GM12878 (cell line): ENCODE measurements at regions not wholly inside any gene's neighbourhood (a gene's known extent, or its start where the extent isn't known, plus 50 kb on each side); places are given as distances from the start of the nearest gene placed in this dataset.

Source experiments
- ATAC-seq: fragments of 200-7000 bp; cut with Tn5 transposase; 3 replicates; pipeline ENCODE4 v1.9.1; 2020; ENCODE audit warnings: mild to moderate bottlenecking, moderate library complexity
- BruUV-seq: library from RNA; stranded (reverse); fragments of 400-500 nt; replicated peaks from 2 replicates; lab custom pipeline; 2021; lab: Mats Ljungman, UMichigan
- CTCF ChIA-PET: fragments of 300-600 bp; sonication (Branson Sonifier 250); formaldehyde crosslinking; extraction: SDS; loops from one replicate; lab custom pipeline; 2021; ENCODE audit warnings: inconsistent platforms; lab: Yijun Ruan, JAX
- POLR2A ChIA-PET: fragments of 350-600 bp; formaldehyde crosslinking; extraction: SDS; loops from one replicate; lab custom pipeline; 2021; ENCODE audit warnings: inconsistent platforms; lab: Charles Lee
- RAD21 ChIA-PET: fragments of 300-600 bp; sonication (Branson Sonifier 250); formaldehyde crosslinking; loops from one replicate; lab custom pipeline; 2023; ENCODE audit warnings: antibody characterized with exemption; ENCODE audit not compliant: unreplicated experiment; lab: Charles Lee
- SMC1A ChIA-PET: fragments of 300-600 bp; sonication (Branson Sonifier 250); formaldehyde crosslinking; loops from one replicate; lab custom pipeline; 2023; ENCODE audit not compliant: unreplicated experiment, uncharacterized antibody; lab: Charles Lee
- DNase-seq: peaks from one replicate; pipeline ENCODE4 v3.0.0-alpha.2; 2011; ENCODE audit warnings: low read depth, low spot score
- FAIRE-seq: peaks from 3 replicates; lab custom pipeline; 2011; peaks lifted over from hg19 to GRCh38; lab: Jason Lieb, UNC
- H2AFZ ChIP-seq: 2 replicates; pipeline ENCODE4 v1.6.0; 2011; ENCODE audit warnings: low read depth, low read length, control low read depth; ENCODE audit not compliant: control insufficient read depth
- H3K27ac ChIP-seq: 2 replicates; pipeline ENCODE4 v1.5.1; 2011; ENCODE audit warnings: control low read depth; ENCODE audit not compliant: control insufficient read depth, insufficient read depth
- H3K27me3 ChIP-seq, 2 experiments: replicated peaks in 1 of 2; 2 replicates each; pipeline versions ENCODE4 v1.6.0 to v1.6.1; 2011; ENCODE audit warnings: low read length in 1 of 2; ENCODE audit not compliant: control insufficient read depth in 2 of 2, insufficient read depth in 2 of 2
- H3K36me3 ChIP-seq, 2 experiments: 2 replicates each; pipeline ENCODE4 v1.5.1; 2011; ENCODE audit warnings: low read length in 1 of 2; ENCODE audit not compliant: control insufficient read depth in 2 of 2, insufficient read depth in 2 of 2
- H3K4me1 ChIP-seq: 2 replicates; pipeline ENCODE4 v1.6.1; 2011; ENCODE audit warnings: mild to moderate bottlenecking, low read length, moderate library complexity, mixed read lengths; ENCODE audit not compliant: control insufficient read depth, insufficient read depth
- H3K4me2 ChIP-seq: 2 replicates; pipeline ENCODE4 v1.6.0; 2011; ENCODE audit warnings: control low read depth; ENCODE audit not compliant: control insufficient read depth, insufficient read depth
- H3K4me3 ChIP-seq: fragments of 200-600 bp; sonication (generic); 2 replicates; pipeline ENCODE4 v1.5.1; 2016
- H3K79me2 ChIP-seq: 2 replicates; pipeline ENCODE4 v1.6.0; 2011; ENCODE audit warnings: low read length; ENCODE audit not compliant: control insufficient read depth, insufficient read depth
- H3K9ac ChIP-seq: 2 replicates; pipeline ENCODE4 v1.8.0; 2011; ENCODE audit warnings: low read length, control low read depth, mixed read lengths; ENCODE audit not compliant: control insufficient read depth, insufficient read depth
- H3K9me3 ChIP-seq: replicated peaks from 3 replicates; pipeline ENCODE4 v1.5.1; 2011; ENCODE audit warnings: mild to moderate bottlenecking, low read length; ENCODE audit not compliant: control insufficient read depth, insufficient read depth
- H4K20me1 ChIP-seq: 2 replicates; pipeline ENCODE4 v1.6.0; 2011; ENCODE audit not compliant: control insufficient read depth, insufficient read depth
- ATF3 ChIP-seq: IDR thresholded peaks from 2 replicates; pipeline ENCODE4 v1.6.1; 2011; ENCODE audit warnings: low read depth, mild to moderate bottlenecking, low read length, moderate library complexity, borderline replicate concordance; ENCODE audit errors: extremely low read depth
- CEBPZ ChIP-seq: fragments of 150-350 bp; IDR thresholded peaks from 2 replicates; pipeline ENCODE4 v1.6.1; 2016; ENCODE audit warnings: low read depth, low read length
- WGBS: methylation state at CpG from one replicate; pipeline ENCODE4 v1.1.6; 2016; ENCODE audit warnings: low lambda C conversion rate; ENCODE audit not compliant: insufficient replicate concordance, insufficient coverage; ENCODE audit errors: missing lambda C conversion rate; 5-methylcytosine and 5-hydroxymethylcytosine counted together
- in situ Hi-C: fragments of 300-500 bp; cut with MboI; formaldehyde crosslinking; loops from 9 replicates; pipeline ENCODE4 v1.14.3; 2018; ENCODE audit warnings: mixed read lengths
- intact Hi-C: fragments of 100-400 bp; cut with micrococcal nuclease; formaldehyde crosslinking; loops from one replicate; pipeline ENCODE4 v1.14.2; 2022; ENCODE audit not compliant: unreplicated experiment

GRCh38 chr11:106474274-106474673, 396.8 kb downstream of the AASDHPPT start (continued):
- TF ChIP-seq ATF3, result no peak

GRCh38 chr11:106475181-106475580, 397.7 kb downstream of the AASDHPPT start:
- SMC1A ChIA-PET, result no interaction called here
- no peaks in the 10 kb centered on the region for H3K4me1 ChIP-seq
- H3K9ac ChIP-seq, result no peak overlapping the region
- DNase-seq, result no peak
- no TSS peak for BruUV-seq
- H2AFZ ChIP-seq, result no peak overlapping the region
- H4K20me1 ChIP-seq, result no peaks in the 10 kb centered on the region
- H3K36me3 ChIP-seq, result no peaks in the 10 kb centered on the region
- H3K9me3 ChIP-seq, result no peaks in the 10 kb centered on the region
- no peaks in the 10 kb centered on the region for H3K79me2 ChIP-seq
- H3K27ac ChIP-seq, result no peak overlapping the region
- no peak for FAIRE-seq
- intact Hi-C loops, result no loop called here
- no peak for TF ChIP-seq CEBPZ
- POLR2A ChIA-PET, result no interaction called here
- RAD21 ChIA-PET, result interaction anchor here (0.5 kb wide), 1 partner anchor 756 kb away, joined by 3 read pairs; no protein-coding TSS in a partner anchor
- CTCF ChIA-PET, result no interaction called here
- no peak for ATAC-seq
- 16% methylated on average over 5 of the region's 5 CpGs for WGBS
- H3K4me2 ChIP-seq, result no peak overlapping the region
- H3K4me3 ChIP-seq, result no peak overlapping the region
- in situ Hi-C loops, result no loop called here
- no peaks in the 10 kb centered on the region for H3K27me3 ChIP-seq
